ENCODE measurements at regions not wholly inside any gene's neighbourhood (a gene's known extent, or its start where the extent isn't known, plus 50 kb on each side); places are given as distances from the start of the nearest gene placed in this dataset.

- Histone ChIP-seq H3K27me3 (ENCODE audit: insufficient read depth, poor library complexity, severe bottlenecking) (no peaks in the 10 kb centered on the region), H3K27ac (replicated peaks) (no peak overlapping the region), H3K4me3 (replicated peaks; ENCODE audit: insufficient read depth, low read length) (no peak overlapping the region)
- no peak for DNase-seq (ENCODE audit: low read depth in 1 of 2, low spot score in 1 of 2)
- TF ChIP-seq SPI1 (IDR thresholded peaks at IDR 0.05; ENCODE audit: borderline replicate concordance, low read depth) (no peak), POLR2AphosphoS5 (IDR thresholded peaks at IDR 0.05; ENCODE audit: low read depth) (no peak), GABPA (IDR thresholded peaks at IDR 0.05; ENCODE audit: low read depth) (no peak), CTCF (IDR thresholded peaks at IDR 0.05; ENCODE audit: insufficient read depth, low read length) (no peak), REST (IDR thresholded peaks at IDR 0.05; ENCODE audit: insufficient replicate concordance, low read depth) (no peak)
These were observed 1087.1 kb downstream of the TBC1D22A start for GRCh38 chr22:47849576-47849975.

GRCh38 chr22:47848184-47848920 lies 1085.9 kb downstream of the TBC1D22A start:
- H3K27ac ChIP-seq (replicated peaks) = no peak overlapping the region
- H3K27me3 ChIP-seq (ENCODE audit: insufficient read depth, poor library complexity, severe bottlenecking) = no peaks in the 10 kb centered on the region
- H3K4me3 ChIP-seq (replicated peaks; ENCODE audit: insufficient read depth, low read length) = no peak overlapping the region
- TF ChIP-seq SPI1 (IDR thresholded peaks at IDR 0.05; ENCODE audit: borderline replicate concordance, low read depth) (no peak), GABPA (IDR thresholded peaks at IDR 0.05; ENCODE audit: low read depth) (no peak), REST (IDR thresholded peaks at IDR 0.05; ENCODE audit: insufficient replicate concordance, low read depth) (no peak), CTCF (IDR thresholded peaks at IDR 0.05; ENCODE audit: insufficient read depth, low read length) (no peak), POLR2AphosphoS5 (IDR thresholded peaks at IDR 0.05; ENCODE audit: low read depth) (no peak)
- no peak for DNase-seq (ENCODE audit: low read depth in 1 of 2, low spot score in 1 of 2)

GRCh38 chr22:47847131-47847890 lies 1084.9 kb downstream of the TBC1D22A start:
- TF ChIP-seq POLR2AphosphoS5 (IDR thresholded peaks at IDR 0.05; ENCODE audit: low read depth) = no peak
- TF ChIP-seq CTCF (IDR thresholded peaks at IDR 0.05; ENCODE audit: insufficient read depth, low read length) = no peak
- no peak for TF ChIP-seq SPI1 (IDR thresholded peaks at IDR 0.05; ENCODE audit: borderline replicate concordance, low read depth)
- no peak for TF ChIP-seq REST (IDR thresholded peaks at IDR 0.05; ENCODE audit: insufficient replicate concordance, low read depth)
- TF ChIP-seq GABPA (IDR thresholded peaks at IDR 0.05; ENCODE audit: low read depth) = no peak
- no peak overlapping the region for H3K4me3 ChIP-seq (replicated peaks; ENCODE audit: insufficient read depth, low read length)
- no peaks in the 10 kb centered on the region for H3K27me3 ChIP-seq (ENCODE audit: insufficient read depth, poor library complexity, severe bottlenecking)
- DNase-seq (ENCODE audit: low read depth in 1 of 2, low spot score in 1 of 2) = no peak
- H3K27ac ChIP-seq (replicated peaks) = no peak overlapping the region

Data from HL-60 (cell line).